GM12864 (cell line): ENCODE measurements at regions not wholly inside any gene's neighbourhood (a gene's known extent, or its start where the extent isn't known, plus 50 kb on each side); places are given as distances from the start of the nearest gene placed in this dataset.

Experiments
- DNase-seq: peaks from one replicate; pipeline ENCODE4 v3.0.0-alpha.2; 2011; ENCODE audit warnings: low read depth
- H3K4me3 ChIP-seq: 2 replicates; pipeline ENCODE4 v1.5.1; 2011; ENCODE audit warnings: mild to moderate bottlenecking, low read depth, low read length, control low read depth
- TF ChIP-seq, protein P1 (sequence below): IDR thresholded peaks from 2 replicates; pipeline ENCODE4 v1.5.1; 2011; ENCODE audit warnings: low read depth, mild to moderate bottlenecking, moderate library complexity, low read length, control low read depth, inconsistent platforms; ENCODE audit errors: missing control alignments

DNA sequence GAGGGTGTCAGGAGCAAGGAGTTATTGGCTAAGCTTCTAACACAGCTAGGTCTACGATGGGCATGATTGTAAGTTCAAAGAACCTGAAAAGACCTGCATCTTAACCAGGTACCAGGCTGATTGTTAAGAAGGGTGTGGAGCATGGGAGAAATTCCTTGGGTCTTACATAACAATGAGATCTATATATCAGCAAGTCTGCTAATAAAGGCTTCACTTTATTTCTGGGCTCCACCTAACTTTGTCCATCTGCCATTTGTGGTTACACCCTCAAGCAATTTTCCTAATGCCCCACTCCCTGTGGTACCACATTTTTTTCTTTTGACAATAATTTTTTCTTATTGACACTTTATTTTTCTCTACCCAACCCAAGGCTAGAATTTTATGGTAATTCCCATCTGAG lies 223.5 kb upstream of the JAG1 start:
- TF ChIP-seq, protein P1, sequence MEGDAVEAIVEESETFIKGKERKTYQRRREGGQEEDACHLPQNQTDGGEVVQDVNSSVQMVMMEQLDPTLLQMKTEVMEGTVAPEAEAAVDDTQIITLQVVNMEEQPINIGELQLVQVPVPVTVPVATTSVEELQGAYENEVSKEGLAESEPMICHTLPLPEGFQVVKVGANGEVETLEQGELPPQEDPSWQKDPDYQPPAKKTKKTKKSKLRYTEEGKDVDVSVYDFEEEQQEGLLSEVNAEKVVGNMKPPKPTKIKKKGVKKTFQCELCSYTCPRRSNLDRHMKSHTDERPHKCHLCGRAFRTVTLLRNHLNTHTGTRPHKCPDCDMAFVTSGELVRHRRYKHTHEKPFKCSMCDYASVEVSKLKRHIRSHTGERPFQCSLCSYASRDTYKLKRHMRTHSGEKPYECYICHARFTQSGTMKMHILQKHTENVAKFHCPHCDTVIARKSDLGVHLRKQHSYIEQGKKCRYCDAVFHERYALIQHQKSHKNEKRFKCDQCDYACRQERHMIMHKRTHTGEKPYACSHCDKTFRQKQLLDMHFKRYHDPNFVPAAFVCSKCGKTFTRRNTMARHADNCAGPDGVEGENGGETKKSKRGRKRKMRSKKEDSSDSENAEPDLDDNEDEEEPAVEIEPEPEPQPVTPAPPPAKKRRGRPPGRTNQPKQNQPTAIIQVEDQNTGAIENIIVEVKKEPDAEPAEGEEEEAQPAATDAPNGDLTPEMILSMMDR = no peak
- no peak overlapping the region for H3K4me3 ChIP-seq
- DNase-seq = no peak

GRCh38 chr20:10898552-10898951 lies 224.8 kb upstream of the JAG1 start:
- H3K4me3 ChIP-seq = no peak overlapping the region
- TF ChIP-seq, protein P1 = no peak
- DNase-seq = no peak

GRCh38 chr20:10902174-10902573 lies 228.4 kb upstream of the JAG1 start:
- TF ChIP-seq, protein P1 = no peak
- no peak overlapping the region for H3K4me3 ChIP-seq
- no peak for DNase-seq

- DNase-seq = no peak
- H3K4me3 ChIP-seq = no peak overlapping the region
- TF ChIP-seq, protein P1 = no peak
Observed at GRCh38 chr20:10902576-10903282, 228.9 kb upstream of the JAG1 start.

DNA sequence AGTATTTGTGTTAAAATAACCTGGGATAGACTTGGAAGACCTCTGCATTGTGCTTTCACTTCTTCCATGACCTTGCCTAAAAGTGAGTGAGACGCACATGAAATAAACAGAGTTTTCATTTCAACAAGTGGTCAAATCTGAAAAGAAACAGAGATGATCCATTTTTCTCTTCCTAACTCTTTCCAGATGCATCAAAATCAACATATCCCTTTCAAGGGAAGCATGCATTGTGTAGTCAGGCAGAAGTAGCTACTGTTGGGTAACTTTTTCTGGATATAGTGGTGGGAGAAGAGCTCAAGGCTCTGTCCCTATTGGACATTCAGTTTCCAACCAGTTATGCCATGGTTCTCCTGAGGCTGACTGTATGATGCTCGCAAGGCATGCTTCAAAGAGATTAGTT lies 233.0 kb upstream of the JAG1 start:
- H3K4me3 ChIP-seq = no peak overlapping the region
- no peak for DNase-seq
- TF ChIP-seq, protein P1 = no peak

DNA sequence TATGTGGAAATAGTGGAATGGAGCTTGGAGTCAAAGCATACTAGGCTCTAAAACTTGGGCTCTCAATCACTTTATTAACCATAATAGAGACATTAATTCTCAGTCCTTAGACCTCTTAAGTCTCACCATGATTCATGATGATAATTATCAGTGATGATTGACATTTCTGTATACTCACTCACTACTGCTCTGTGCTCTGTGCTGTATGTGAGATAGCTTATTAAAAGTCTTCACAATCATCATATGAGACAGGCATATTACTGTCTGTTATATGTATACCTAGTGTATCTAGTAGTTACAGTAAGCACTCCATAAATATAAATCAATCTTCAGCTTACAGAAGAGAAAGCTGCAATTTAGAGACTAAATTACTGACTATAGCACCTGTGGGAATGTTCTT lies 236.0 kb upstream of the JAG1 start:
- DNase-seq = no peak
- H3K4me3 ChIP-seq = no peak overlapping the region
- TF ChIP-seq, protein P1 = no peak

- no peak for DNase-seq
- no peak overlapping the region for H3K4me3 ChIP-seq
- TF ChIP-seq, protein P1 = no peak
Observed at GRCh38 chr20:10910535-10911178, 236.9 kb upstream of the JAG1 start.
